ENCODE measurements at regions not wholly inside any gene's neighbourhood (a gene's known extent, or its start where the extent isn't known, plus 50 kb on each side); places are given as distances from the start of the nearest gene placed in this dataset.
"Not testable (repeated sequence)": the region's sequence is repeated elsewhere in the genome, so short reads cannot be mapped to it uniquely, and the experiment has no call there.

DNA sequence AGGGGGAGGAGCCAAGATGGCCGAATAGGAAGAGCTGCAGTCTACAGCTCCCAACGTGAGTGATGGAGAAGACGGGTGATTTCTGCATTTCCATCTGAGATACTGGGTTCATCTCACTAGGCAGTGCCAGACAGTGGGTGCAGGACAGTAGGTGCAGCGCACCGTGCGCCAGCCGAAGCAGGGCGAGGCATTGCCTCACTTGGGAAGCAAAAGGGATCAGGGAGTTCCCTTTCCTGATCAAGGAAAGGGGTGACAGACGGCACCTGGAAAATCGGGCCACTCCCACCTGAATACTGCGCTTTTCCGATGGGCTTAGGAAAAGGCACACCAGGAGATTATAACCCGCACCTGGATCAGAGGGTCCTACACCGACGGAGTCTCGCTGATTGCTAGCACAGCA, 121.1 kb upstream of the SESTD1 start:
- BruUV-seq (replicated peaks); H3K36me3 ChIP-seq (ENCODE audit: insufficient read depth, low read length, poor library complexity, severe bottlenecking); CTCF ChIA-PET; H3K9me3 ChIP-seq (ENCODE audit: low read depth, low read length, poor library complexity, severe bottlenecking); intact Hi-C loops (cut with micrococcal nuclease; ENCODE audit: unreplicated experiment); H3K27me3 ChIP-seq (replicated peaks; ENCODE audit: insufficient read depth, low read depth, low read length, poor library complexity); H3K4me3 ChIP-seq (ENCODE audit: low read depth, low read length, poor library complexity, severe bottlenecking); H3K27ac ChIP-seq (ENCODE audit: low read depth, low read length, poor library complexity, severe bottlenecking); POLR2A ChIA-PET (ENCODE audit: low non-redundant PET); DNase-seq (ENCODE audit: low spot score); H3K4me1 ChIP-seq (ENCODE audit: insufficient read depth, low read length, poor library complexity, severe bottlenecking): not testable (repeated sequence)

- no peak for DNase-seq (ENCODE audit: low spot score)
- Histone ChIP-seq H3K27ac (ENCODE audit: low read depth, low read length, poor library complexity, severe bottlenecking) (no peak overlapping the region), H3K9me3 (ENCODE audit: low read depth, low read length, poor library complexity, severe bottlenecking) (no peaks in the 10 kb centered on the region), H3K27me3 (replicated peaks; ENCODE audit: insufficient read depth, low read depth, low read length, poor library complexity) (peaks cover 3% of the 10 kb centered on the region), H3K4me1 (ENCODE audit: insufficient read depth, low read length, poor library complexity, severe bottlenecking) (no peaks in the 10 kb centered on the region), H3K36me3 (ENCODE audit: insufficient read depth, low read length, poor library complexity, severe bottlenecking) (no peaks in the 10 kb centered on the region), H3K4me3 (ENCODE audit: low read depth, low read length, poor library complexity, severe bottlenecking) (no peak overlapping the region)
- intact Hi-C loops (cut with micrococcal nuclease; ENCODE audit: unreplicated experiment): no loop called here
- ChIA-PET CTCF (no interaction called here), POLR2A (ENCODE audit: low non-redundant PET) (no interaction called here)
- no TSS peak for BruUV-seq (replicated peaks)
- TF ChIP-seq EZH2 (IDR thresholded peaks at IDR 0.05; ENCODE audit: borderline replicate concordance, low read depth, low read length, poor library complexity, severe bottlenecking): no peak
- TF ChIP-seq, protein P1, sequence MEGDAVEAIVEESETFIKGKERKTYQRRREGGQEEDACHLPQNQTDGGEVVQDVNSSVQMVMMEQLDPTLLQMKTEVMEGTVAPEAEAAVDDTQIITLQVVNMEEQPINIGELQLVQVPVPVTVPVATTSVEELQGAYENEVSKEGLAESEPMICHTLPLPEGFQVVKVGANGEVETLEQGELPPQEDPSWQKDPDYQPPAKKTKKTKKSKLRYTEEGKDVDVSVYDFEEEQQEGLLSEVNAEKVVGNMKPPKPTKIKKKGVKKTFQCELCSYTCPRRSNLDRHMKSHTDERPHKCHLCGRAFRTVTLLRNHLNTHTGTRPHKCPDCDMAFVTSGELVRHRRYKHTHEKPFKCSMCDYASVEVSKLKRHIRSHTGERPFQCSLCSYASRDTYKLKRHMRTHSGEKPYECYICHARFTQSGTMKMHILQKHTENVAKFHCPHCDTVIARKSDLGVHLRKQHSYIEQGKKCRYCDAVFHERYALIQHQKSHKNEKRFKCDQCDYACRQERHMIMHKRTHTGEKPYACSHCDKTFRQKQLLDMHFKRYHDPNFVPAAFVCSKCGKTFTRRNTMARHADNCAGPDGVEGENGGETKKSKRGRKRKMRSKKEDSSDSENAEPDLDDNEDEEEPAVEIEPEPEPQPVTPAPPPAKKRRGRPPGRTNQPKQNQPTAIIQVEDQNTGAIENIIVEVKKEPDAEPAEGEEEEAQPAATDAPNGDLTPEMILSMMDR (conservative IDR thresholded peaks at IDR 0.05; ENCODE audit: low read depth, low read length): no peak
These were observed 119.3 kb upstream of the SESTD1 start for GRCh38 chr2:179383975-179384374.

DNA sequence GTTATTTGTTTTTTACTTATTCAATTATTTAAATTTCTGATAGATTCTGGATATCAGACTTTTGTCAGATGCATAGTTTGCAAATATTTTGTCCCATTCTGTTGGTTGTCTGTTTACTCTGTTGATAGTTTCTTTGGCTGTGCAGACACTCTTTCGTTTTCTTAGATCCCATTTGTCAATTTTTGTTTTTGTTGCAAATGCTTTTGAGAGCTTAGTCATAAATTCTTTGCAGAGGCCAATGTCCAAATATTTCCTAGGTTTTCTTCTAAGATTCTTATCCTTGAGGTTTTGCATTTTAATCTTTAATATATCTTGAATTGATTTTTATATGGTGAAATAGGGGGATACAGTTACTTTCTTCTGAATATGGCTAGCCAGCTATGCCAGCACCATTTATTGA, 112.7 kb upstream of the SESTD1 start:
- POLR2A ChIA-PET (ENCODE audit: low non-redundant PET): no interaction called here
- CTCF ChIA-PET: no interaction called here
- no TSS peak for BruUV-seq (replicated peaks)

GRCh38 chr2:179376881-179377280, 112.2 kb upstream of the SESTD1 start:
- TF ChIP-seq, protein P1 (conservative IDR thresholded peaks at IDR 0.05; ENCODE audit: low read depth, low read length): no peak
- TF ChIP-seq EZH2 (IDR thresholded peaks at IDR 0.05; ENCODE audit: borderline replicate concordance, low read depth, low read length, poor library complexity, severe bottlenecking): no peak
- Histone ChIP-seq H3K36me3 (ENCODE audit: insufficient read depth, low read length, poor library complexity, severe bottlenecking) (no peaks in the 10 kb centered on the region), H3K4me3 (ENCODE audit: low read depth, low read length, poor library complexity, severe bottlenecking) (no peak overlapping the region), H3K27ac (ENCODE audit: low read depth, low read length, poor library complexity, severe bottlenecking) (no peak overlapping the region), H3K4me1 (ENCODE audit: insufficient read depth, low read length, poor library complexity, severe bottlenecking) (no peaks in the 10 kb centered on the region), H3K27me3 (replicated peaks; ENCODE audit: insufficient read depth, low read depth, low read length, poor library complexity) (peaks cover 6% of the 10 kb centered on the region), H3K9me3 (ENCODE audit: low read depth, low read length, poor library complexity, severe bottlenecking) (no peaks in the 10 kb centered on the region)
- BruUV-seq (replicated peaks): no TSS peak
- ChIA-PET POLR2A (ENCODE audit: low non-redundant PET) (no interaction called here), CTCF (no interaction called here)
- no peak for DNase-seq (ENCODE audit: low spot score)
- intact Hi-C loops (cut with micrococcal nuclease; ENCODE audit: unreplicated experiment): no loop called here

More for the DNA sequence above, 112.7 kb upstream of the SESTD1 start:
- no peaks in the 10 kb centered on the region for H3K4me1 ChIP-seq (ENCODE audit: insufficient read depth, low read length, poor library complexity, severe bottlenecking)
- H3K9me3 ChIP-seq (ENCODE audit: low read depth, low read length, poor library complexity, severe bottlenecking): no peaks in the 10 kb centered on the region
- no peak for DNase-seq (ENCODE audit: low spot score)
- no peaks in the 10 kb centered on the region for H3K36me3 ChIP-seq (ENCODE audit: insufficient read depth, low read length, poor library complexity, severe bottlenecking)
- TF ChIP-seq, protein P1 (conservative IDR thresholded peaks at IDR 0.05; ENCODE audit: low read depth, low read length): no peak
- no peak for TF ChIP-seq EZH2 (IDR thresholded peaks at IDR 0.05; ENCODE audit: borderline replicate concordance, low read depth, low read length, poor library complexity, severe bottlenecking)
- intact Hi-C loops (cut with micrococcal nuclease; ENCODE audit: unreplicated experiment): no loop called here
- H3K27me3 ChIP-seq (replicated peaks; ENCODE audit: insufficient read depth, low read depth, low read length, poor library complexity): peaks cover 7% of the 10 kb centered on the region
- no peak overlapping the region for H3K4me3 ChIP-seq (ENCODE audit: low read depth, low read length, poor library complexity, severe bottlenecking)
- H3K27ac ChIP-seq (ENCODE audit: low read depth, low read length, poor library complexity, severe bottlenecking): no peak overlapping the region
